H9 (cell line): ENCODE measurements at regions not wholly inside any gene's neighbourhood (a gene's known extent, or its start where the extent isn't known, plus 50 kb on each side); places are given as distances from the start of the nearest gene placed in this dataset.

Experiments
- DNase-seq: peaks from one replicate; pipeline ENCODE4 v3.0.0-alpha.2; 2017
- H2AFZ ChIP-seq: one replicate; pipeline ENCODE4 v1.6.1; 2013; ENCODE audit warnings: mild to moderate bottlenecking, low read length, control low read depth, moderate library complexity
- H2AK5ac ChIP-seq: 2 replicates; pipeline ENCODE4 v1.6.1; 2013; ENCODE audit warnings: low read length, control low read depth, mixed read lengths; ENCODE audit not compliant: insufficient read length
- H2BK120ac ChIP-seq: one replicate; pipeline ENCODE4 v1.6.1; 2013; ENCODE audit warnings: low read depth, mild to moderate bottlenecking, low read length, control low read depth, inconsistent platforms; ENCODE audit not compliant: poor library complexity, severe bottlenecking
- H2BK12ac ChIP-seq: 2 replicates; pipeline ENCODE4 v1.6.1; 2013; ENCODE audit warnings: low read length, control low read depth, mixed read lengths, low read depth; ENCODE audit not compliant: insufficient read length
- H2BK15ac ChIP-seq: 2 replicates; pipeline ENCODE4 v1.6.1; 2013; ENCODE audit warnings: low read depth, low read length, control low read depth
- H2BK20ac ChIP-seq: one replicate; pipeline ENCODE4 v1.6.1; 2013; ENCODE audit warnings: low read depth, mild to moderate bottlenecking, low read length, control low read depth, inconsistent platforms; ENCODE audit not compliant: poor library complexity, severe bottlenecking
- H2BK5ac ChIP-seq: 2 replicates; pipeline ENCODE4 v1.6.1; 2013; ENCODE audit warnings: low read length, control low read depth, mixed read lengths; ENCODE audit not compliant: insufficient read length
- H3K14ac ChIP-seq: 2 replicates; pipeline ENCODE4 v1.6.1; 2013; ENCODE audit warnings: low read length, control low read depth; ENCODE audit not compliant: insufficient read depth
- H3K18ac ChIP-seq: 2 replicates; pipeline ENCODE4 v1.6.1; 2013; ENCODE audit warnings: low read depth, mild to moderate bottlenecking, mixed read lengths, low read length, control low read depth; ENCODE audit not compliant: insufficient read length
- H3K23ac ChIP-seq: 2 replicates; pipeline ENCODE4 v1.6.1; 2013; ENCODE audit warnings: low read length, control low read depth, mixed read lengths, low read depth; ENCODE audit not compliant: insufficient read length
- H3K23me2 ChIP-seq: 2 replicates; pipeline ENCODE4 v1.6.1; 2013; ENCODE audit warnings: low read depth, mild to moderate bottlenecking, mixed read lengths, low read length, control low read depth; ENCODE audit not compliant: insufficient read length, poor library complexity, severe bottlenecking
- H3K27ac ChIP-seq: 2 replicates; pipeline ENCODE4 v1.5.1; 2013; ENCODE audit warnings: low read length, control low read depth, mixed read lengths, low read depth; ENCODE audit not compliant: insufficient read length
- H3K27me3 ChIP-seq: 2 replicates; pipeline ENCODE4 v1.6.1; 2013; ENCODE audit warnings: low read length, control low read depth, inconsistent platforms; ENCODE audit not compliant: insufficient read depth
- H3K4ac ChIP-seq: 2 replicates; pipeline ENCODE4 v1.6.1; 2013; ENCODE audit warnings: low read depth, mild to moderate bottlenecking, control low read depth, inconsistent platforms, low read length, moderate library complexity
- H3K4me1 ChIP-seq: 2 replicates; pipeline ENCODE4 v1.6.1; 2013; ENCODE audit warnings: low read length, control low read depth, inconsistent platforms; ENCODE audit not compliant: insufficient read depth
- H3K4me2 ChIP-seq: 2 replicates; pipeline ENCODE4 v1.6.1; 2013; ENCODE audit warnings: low read length, control low read depth, mixed read lengths; ENCODE audit not compliant: insufficient read length, insufficient read depth
- H3K56ac ChIP-seq: 2 replicates; pipeline ENCODE4 v1.6.1; 2013; ENCODE audit warnings: low read depth, mild to moderate bottlenecking, mixed read lengths, low read length, control low read depth; ENCODE audit not compliant: insufficient read length
- H3K79me1 ChIP-seq: 2 replicates; pipeline ENCODE4 v1.6.1; 2013; ENCODE audit warnings: low read depth, mild to moderate bottlenecking, moderate library complexity, low read length, control low read depth, inconsistent platforms; ENCODE audit not compliant: insufficient read depth, poor library complexity, severe bottlenecking
- H3K79me2 ChIP-seq: 2 replicates; pipeline ENCODE4 v1.6.1; 2013; ENCODE audit warnings: low read length, control low read depth, inconsistent platforms; ENCODE audit not compliant: insufficient read depth
- H3K9ac ChIP-seq: 2 replicates; pipeline ENCODE4 v1.6.1; 2013; ENCODE audit warnings: low read length, control low read depth, mixed read lengths; ENCODE audit not compliant: insufficient read length; ENCODE audit errors: extremely low read depth
- H3K9me3 ChIP-seq: one replicate; pipeline ENCODE4 v1.6.1; 2013; ENCODE audit warnings: low read depth, low read length, inconsistent platforms; ENCODE audit not compliant: control insufficient read depth
- H3T11ph ChIP-seq: one replicate; pipeline ENCODE4 v1.6.1; 2013; ENCODE audit warnings: mild to moderate bottlenecking, low read length, control low read depth, inconsistent platforms
- H4K20me1 ChIP-seq: one replicate; pipeline ENCODE4 v1.6.1; 2013; ENCODE audit not compliant: control insufficient read depth, insufficient read length, insufficient read depth
- H4K5ac ChIP-seq: 2 replicates; pipeline ENCODE4 v1.6.1; 2013; ENCODE audit warnings: low read depth, mild to moderate bottlenecking, mixed read lengths, low read length, control low read depth; ENCODE audit not compliant: insufficient read length
- H4K8ac ChIP-seq: replicated peaks from 2 replicates; pipeline ENCODE4 v1.6.1; 2013; ENCODE audit warnings: low read length, control low read depth, mixed read lengths, low read depth; ENCODE audit not compliant: insufficient read length
- H4K91ac ChIP-seq: 2 replicates; pipeline ENCODE4 v1.6.1; 2013; ENCODE audit warnings: low read depth, mild to moderate bottlenecking, moderate library complexity, mixed read lengths, low read length, control low read depth; ENCODE audit not compliant: insufficient read length
- H3K27ac Mint-ChIP-seq, 3 experiments: 2 replicates in 2 of 3; 3 replicates in 1 of 3; pipeline ENCODE4 v1.8.0; 2020 to 2021; ENCODE audit warnings: mixed read lengths in 3 of 3, mild to moderate bottlenecking in 1 of 3, moderate library complexity in 1 of 3
- H3K27me3 Mint-ChIP-seq: 2 replicates; pipeline ENCODE4 v1.8.0; 2021; ENCODE audit warnings: low read depth, mild to moderate bottlenecking, moderate library complexity, mixed read lengths
- H3K36me3 Mint-ChIP-seq, 3 experiments: 2 replicates in 2 of 3; 3 replicates in 1 of 3; pipeline ENCODE4 v1.8.0; 2020 to 2021; ENCODE audit warnings: low read depth in 3 of 3, mixed read lengths in 3 of 3; ENCODE audit not compliant: insufficient read depth in 1 of 3
- H3K4me1 Mint-ChIP-seq, 2 experiments: 2 replicates each; pipeline ENCODE4 v1.8.0; 2020; ENCODE audit warnings: mixed read lengths in 2 of 2
- H3K4me3 Mint-ChIP-seq, 2 experiments: 2 replicates in 1 of 2; 3 replicates in 1 of 2; pipeline ENCODE4 v1.8.0; 2020 to 2021; ENCODE audit warnings: mild to moderate bottlenecking in 2 of 2, mixed read lengths in 2 of 2, moderate library complexity in 1 of 2
- H3K9me3 Mint-ChIP-seq, 2 experiments: 2 replicates in 1 of 2; 3 replicates in 1 of 2; pipeline ENCODE4 v1.8.0; 2020; ENCODE audit warnings: mild to moderate bottlenecking in 2 of 2, mixed read lengths in 2 of 2, moderate library complexity in 1 of 2
- WGBS: extraction: QIAGEN DNeasy Blood & Tissue Kit; methylation state at CpG from one replicate; pipeline ENCODE4 v1.1.7; 2013; ENCODE audit warnings: missing lambda C conversion rate, low lambda C conversion rate, mixed read lengths; ENCODE audit not compliant: insufficient read length; ENCODE audit errors: extremely low coverage; 5-methylcytosine and 5-hydroxymethylcytosine counted together
- TF ChIP-seq, protein P1 (sequence below): fragments of 200-600 bp; sonication (generic); conservative IDR thresholded peaks from 3 replicates; pipeline ENCODE4 v1.8.0; 2021; ENCODE audit warnings: antibody characterized with exemption, mild to moderate bottlenecking

- no peaks in the 10 kb centered on the region for H3K4me1 ChIP-seq
- no peak overlapping the region for H3K4ac ChIP-seq
- H4K5ac ChIP-seq: no peak overlapping the region
- no peak overlapping the region for H3K4me2 ChIP-seq
- Mint-ChIP-seq H3K9me3 (peaks cover 0 to 2% of the 10 kb centered on the region in 2 experiments; a peak in 1 of 5 replicates), H3K27me3 (no peaks in the 10 kb centered on the region), H3K4me1 (peaks cover 2 to 4% of the 10 kb centered on the region in 2 experiments; a peak in 2 of 4 replicates), H3K4me3 (no peak overlapping the region), H3K27ac (no peak overlapping the region), H3K36me3 (peaks cover 0 to 2% (median 0%) of the 10 kb centered on the region in 3 experiments; a peak in 1 of 7 replicates)
- H3K9ac ChIP-seq: no peak overlapping the region
- no peak overlapping the region for H2AK5ac ChIP-seq
- no peak overlapping the region for H3T11ph ChIP-seq
- H3K23ac ChIP-seq: no peak overlapping the region
- no peaks in the 10 kb centered on the region for H4K20me1 ChIP-seq
- H3K79me1 ChIP-seq: no peaks in the 10 kb centered on the region
- TF ChIP-seq, protein P1, sequence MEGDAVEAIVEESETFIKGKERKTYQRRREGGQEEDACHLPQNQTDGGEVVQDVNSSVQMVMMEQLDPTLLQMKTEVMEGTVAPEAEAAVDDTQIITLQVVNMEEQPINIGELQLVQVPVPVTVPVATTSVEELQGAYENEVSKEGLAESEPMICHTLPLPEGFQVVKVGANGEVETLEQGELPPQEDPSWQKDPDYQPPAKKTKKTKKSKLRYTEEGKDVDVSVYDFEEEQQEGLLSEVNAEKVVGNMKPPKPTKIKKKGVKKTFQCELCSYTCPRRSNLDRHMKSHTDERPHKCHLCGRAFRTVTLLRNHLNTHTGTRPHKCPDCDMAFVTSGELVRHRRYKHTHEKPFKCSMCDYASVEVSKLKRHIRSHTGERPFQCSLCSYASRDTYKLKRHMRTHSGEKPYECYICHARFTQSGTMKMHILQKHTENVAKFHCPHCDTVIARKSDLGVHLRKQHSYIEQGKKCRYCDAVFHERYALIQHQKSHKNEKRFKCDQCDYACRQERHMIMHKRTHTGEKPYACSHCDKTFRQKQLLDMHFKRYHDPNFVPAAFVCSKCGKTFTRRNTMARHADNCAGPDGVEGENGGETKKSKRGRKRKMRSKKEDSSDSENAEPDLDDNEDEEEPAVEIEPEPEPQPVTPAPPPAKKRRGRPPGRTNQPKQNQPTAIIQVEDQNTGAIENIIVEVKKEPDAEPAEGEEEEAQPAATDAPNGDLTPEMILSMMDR: no peak
- no peak overlapping the region for H4K8ac ChIP-seq
- no peak overlapping the region for H2BK5ac ChIP-seq
- no peak overlapping the region for H2BK15ac ChIP-seq
- DNase-seq: no peak
- H3K9me3 ChIP-seq: no peaks in the 10 kb centered on the region
- no peak overlapping the region for H2BK20ac ChIP-seq
- H2BK120ac ChIP-seq: no peak overlapping the region
- H3K18ac ChIP-seq: no peak overlapping the region
- H3K56ac ChIP-seq: no peak overlapping the region
- H4K91ac ChIP-seq: no peak overlapping the region
- no peaks in the 10 kb centered on the region for H3K23me2 ChIP-seq
- no peak overlapping the region for H2AFZ ChIP-seq
- H2BK12ac ChIP-seq: no peak overlapping the region
- no peaks in the 10 kb centered on the region for H3K79me2 ChIP-seq
- WGBS: no CpG with 5 or more reads among the region's 6 CpGs
- no peaks in the 10 kb centered on the region for H3K27me3 ChIP-seq
- no peak overlapping the region for H3K27ac ChIP-seq
- H3K14ac ChIP-seq: no peak overlapping the region
These were observed 687.2 kb upstream of the AADAT start for GRCh38 chr4:170776983-170777382.
